HL-60 (cell line): ENCODE measurements at regions not wholly inside any gene's neighbourhood (a gene's known extent, or its start where the extent isn't known, plus 50 kb on each side); places are given as distances from the start of the nearest gene placed in this dataset.

Experiments used
- DNase-seq, 2 experiments: peaks; one replicate each; pipeline ENCODE4 v3.0.0-alpha.2; 2010 to 2020; ENCODE audit warnings: low read depth in 1 of 2, low spot score in 1 of 2
- H3K27ac ChIP-seq: fragments of 250-450 bp; sonication (Bioruptor Pico); replicated peaks from 2 replicates; pipeline ENCODE4 v1.5.1; 2020; ENCODE audit warnings: mild to moderate bottlenecking, moderate library complexity
- H3K27me3 ChIP-seq: fragments of 250-450 bp; sonication (Bioruptor Pico); 2 replicates; pipeline ENCODE4 v1.5.1; 2021; ENCODE audit warnings: mild to moderate bottlenecking, moderate library complexity; ENCODE audit not compliant: insufficient read depth, poor library complexity, severe bottlenecking
- H3K4me3 ChIP-seq: replicated peaks from 2 replicates; pipeline ENCODE4 v1.5.1; 2011; ENCODE audit warnings: mild to moderate bottlenecking, control low read depth, low read length; ENCODE audit not compliant: insufficient read depth
- CTCF ChIP-seq: IDR thresholded peaks from one replicate; pipeline ENCODE4 v1.5.1; 2011; ENCODE audit warnings: low read length, control low read depth, inconsistent platforms; ENCODE audit not compliant: insufficient read depth
- GABPA ChIP-seq: IDR thresholded peaks from 2 replicates; pipeline ENCODE4 v1.6.1; 2012; ENCODE audit warnings: low read depth
- POLR2AphosphoS5 ChIP-seq: IDR thresholded peaks from 2 replicates; pipeline ENCODE4 v1.6.1; 2012; ENCODE audit warnings: low read depth
- REST ChIP-seq: IDR thresholded peaks from 2 replicates; pipeline ENCODE4 v1.6.1; 2012; ENCODE audit warnings: low read depth; ENCODE audit not compliant: insufficient replicate concordance
- SPI1 ChIP-seq: IDR thresholded peaks from 2 replicates; pipeline ENCODE4 v1.6.1; 2012; ENCODE audit warnings: low read depth, mild to moderate bottlenecking, borderline replicate concordance

GRCh38 chr5:179430193-179431175 is 85.2 kb upstream of the ADAMTS2 start:
- TF ChIP-seq CTCF: no peak
- no peak for TF ChIP-seq SPI1
- TF ChIP-seq GABPA: no peak
- no peak overlapping the region for H3K4me3 ChIP-seq
- H3K27me3 ChIP-seq: no peaks in the 10 kb centered on the region
- DNase-seq: no peak
- no peak overlapping the region for H3K27ac ChIP-seq

DNA sequence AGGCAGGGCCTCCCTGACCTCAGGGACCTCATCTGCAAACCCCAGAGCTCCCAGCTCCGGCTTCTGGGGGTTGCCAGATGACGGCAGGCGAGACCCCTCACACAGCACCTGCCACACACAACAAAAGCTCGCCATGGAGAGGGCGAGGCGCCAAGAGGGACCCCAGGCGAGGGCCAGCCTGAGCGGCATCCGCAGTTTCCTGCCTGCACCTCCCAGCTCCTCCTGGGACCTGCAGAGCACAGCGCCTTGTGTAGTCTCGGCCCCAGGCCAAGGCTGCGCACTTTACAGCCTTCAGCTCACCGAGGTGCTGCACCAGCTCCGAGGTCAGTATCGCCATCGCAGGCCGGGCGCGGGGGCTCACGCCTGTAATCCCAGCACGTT is 82.4 kb upstream of the ADAMTS2 start:
- no peak overlapping the region for H3K4me3 ChIP-seq
- TF ChIP-seq SPI1 (no peak), POLR2AphosphoS5 (no peak), GABPA (no peak), CTCF (no peak), REST (no peak)
- no peak for DNase-seq
- H3K27ac ChIP-seq: no peak overlapping the region
- H3K27me3 ChIP-seq: no peaks in the 10 kb centered on the region

DNA sequence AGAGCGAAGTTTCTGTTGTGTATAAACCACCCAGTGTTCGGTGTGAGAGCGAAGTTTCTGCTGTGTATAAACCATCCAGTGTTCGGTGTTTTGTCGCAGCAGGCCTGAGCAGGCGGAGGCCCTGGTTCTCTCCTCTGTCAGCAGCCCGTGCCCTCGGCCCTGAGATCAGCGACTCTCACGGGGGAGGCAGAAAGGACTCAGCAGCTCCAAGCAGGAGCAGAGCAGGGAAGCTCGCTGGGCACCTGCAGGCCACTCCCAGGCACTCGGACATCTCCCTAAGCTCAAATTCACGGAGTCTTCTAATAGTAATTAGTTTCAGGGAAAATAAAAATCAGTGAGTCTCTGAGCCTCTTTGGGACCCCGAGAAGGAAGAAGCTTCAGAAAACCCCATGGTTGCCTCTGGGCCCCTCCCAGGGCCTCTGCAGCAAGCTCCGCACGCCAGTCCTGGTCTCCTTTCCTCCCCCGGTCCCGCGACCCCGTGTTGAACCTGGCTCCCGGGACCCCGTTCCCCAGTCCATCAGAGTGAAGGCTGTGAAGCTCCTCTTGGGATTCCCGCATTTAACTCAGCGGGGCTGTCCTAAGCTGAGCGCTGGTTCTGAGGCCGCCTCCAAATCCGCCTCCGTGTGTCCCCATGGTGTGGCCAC is 81.9 kb upstream of the ADAMTS2 start:
- TF ChIP-seq GABPA (no peak), CTCF (no peak), POLR2AphosphoS5 (no peak), REST (no peak), SPI1 (no peak)
- Histone ChIP-seq H3K27ac (no peak overlapping the region), H3K27me3 (no peaks in the 10 kb centered on the region), H3K4me3 (no peak overlapping the region)
- DNase-seq: no peak
